ENCODE measurements at regions not wholly inside any gene's neighbourhood (a gene's known extent, or its start where the extent isn't known, plus 50 kb on each side); places are given as distances from the start of the nearest gene placed in this dataset.

DNA sequence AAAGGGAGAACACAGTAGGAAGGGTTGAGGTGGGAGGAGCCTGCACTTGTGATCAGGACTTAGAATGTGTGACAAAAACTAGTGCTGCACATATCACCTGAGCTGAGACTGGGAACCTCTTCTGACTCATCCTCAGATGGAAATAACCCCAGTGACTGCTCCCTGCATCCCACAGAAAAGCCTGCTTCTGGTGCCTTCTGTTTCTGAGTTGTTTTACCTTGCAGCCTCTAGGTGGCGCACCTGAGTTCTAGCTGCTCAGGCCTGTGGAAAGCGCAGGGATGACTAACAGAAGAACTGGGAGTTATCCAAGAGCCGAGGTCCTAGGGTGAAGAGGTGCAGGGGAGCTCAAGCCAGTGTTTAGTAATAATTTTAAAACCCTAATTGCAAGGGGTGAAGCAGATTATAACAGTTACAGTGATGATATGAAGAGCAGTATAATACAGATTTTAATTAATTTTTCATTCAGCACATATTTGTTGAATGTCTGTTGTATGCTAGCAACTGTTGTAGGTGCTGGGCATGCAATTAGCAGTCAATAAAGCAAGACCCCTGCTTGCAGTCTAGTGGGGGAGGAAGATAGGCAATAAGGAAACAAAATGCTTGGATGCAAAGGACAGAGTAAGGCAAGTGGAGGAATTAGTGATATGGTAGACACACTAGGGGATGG lies 302.5 kb downstream of the DHX35 start:
- peak; percentile 76 for DNase-seq (ENCODE audit: low spot score)

DNA sequence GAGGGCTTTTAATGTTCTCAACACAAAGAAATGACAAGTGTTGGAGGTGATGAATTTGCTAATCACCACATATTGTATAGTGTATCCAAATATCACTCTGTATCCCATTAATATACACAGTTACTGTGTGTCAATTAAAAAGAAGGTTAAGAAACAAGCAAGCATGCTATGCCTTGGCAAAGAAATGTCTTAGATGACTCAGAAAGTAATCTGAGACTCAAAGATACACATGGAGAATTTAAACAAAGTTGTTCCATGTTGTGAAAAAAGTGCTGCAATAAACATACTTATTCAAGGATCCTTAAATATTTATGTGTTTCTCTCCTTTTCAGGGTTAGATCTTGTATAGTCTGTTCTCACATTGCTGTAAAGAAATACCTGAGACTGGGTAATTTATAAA lies 300.9 kb downstream of the DHX35 start:
- DNase-seq (ENCODE audit: low spot score): no peak

DNA sequence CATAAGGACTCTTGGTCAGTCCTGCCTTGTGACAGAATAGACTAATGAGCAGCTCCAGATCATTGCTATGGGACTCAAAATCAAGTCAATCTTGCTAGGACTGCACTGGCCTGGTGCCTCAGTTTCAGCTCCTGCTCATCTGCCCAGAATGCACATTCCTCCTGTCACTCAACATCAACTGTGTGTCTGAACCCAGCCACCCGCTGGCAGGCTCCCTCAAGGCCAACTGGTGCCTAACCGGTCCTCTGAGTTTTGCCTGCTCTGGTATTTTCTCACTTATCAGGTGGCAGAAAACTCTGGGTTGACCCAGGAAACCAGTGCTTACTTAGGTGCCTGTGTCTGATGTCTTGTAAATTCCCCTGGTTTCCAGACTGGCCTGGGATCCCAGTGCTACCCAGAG lies 297.7 kb downstream of the DHX35 start:
- DNase-seq (ENCODE audit: low spot score): no peak

DNA sequence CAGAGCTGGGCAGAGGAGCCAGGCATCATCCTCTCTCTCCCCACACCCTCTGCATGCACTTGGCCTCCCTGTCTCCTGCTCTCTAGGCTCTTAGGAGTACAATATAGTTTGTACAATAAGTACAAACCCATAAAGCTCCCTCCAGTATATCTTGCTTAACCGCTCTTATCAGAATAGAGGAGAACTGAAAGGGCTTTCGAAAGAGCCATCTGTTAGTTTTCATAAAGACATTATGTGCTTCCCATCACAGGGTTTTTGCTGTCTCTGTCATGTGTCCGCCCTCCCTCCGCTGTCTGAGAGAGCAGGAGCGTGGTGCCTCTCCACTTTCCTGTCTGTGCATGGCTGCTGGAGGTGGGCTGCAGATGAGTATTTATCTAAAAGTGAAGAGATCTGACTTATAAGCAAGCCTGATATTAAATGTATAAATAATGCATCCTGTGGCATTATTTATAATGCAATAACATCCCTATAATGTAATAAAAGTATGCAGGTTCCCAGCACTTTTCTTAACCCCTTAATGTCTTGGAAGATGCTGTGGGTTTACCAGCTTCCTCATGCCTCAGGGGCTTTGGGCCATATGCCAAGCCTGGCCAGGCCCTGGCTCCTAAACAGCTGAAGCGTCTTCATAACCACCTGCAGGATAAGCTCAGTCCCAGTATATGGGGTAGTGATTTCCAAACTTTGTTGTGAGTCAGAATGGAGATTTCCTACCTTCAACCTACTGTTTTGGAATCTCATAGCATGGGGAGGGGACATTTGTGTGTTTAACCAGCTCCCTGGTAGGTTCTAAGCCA lies 297.1 kb downstream of the DHX35 start:
- no peak for DNase-seq (ENCODE audit: low spot score)

DNA sequence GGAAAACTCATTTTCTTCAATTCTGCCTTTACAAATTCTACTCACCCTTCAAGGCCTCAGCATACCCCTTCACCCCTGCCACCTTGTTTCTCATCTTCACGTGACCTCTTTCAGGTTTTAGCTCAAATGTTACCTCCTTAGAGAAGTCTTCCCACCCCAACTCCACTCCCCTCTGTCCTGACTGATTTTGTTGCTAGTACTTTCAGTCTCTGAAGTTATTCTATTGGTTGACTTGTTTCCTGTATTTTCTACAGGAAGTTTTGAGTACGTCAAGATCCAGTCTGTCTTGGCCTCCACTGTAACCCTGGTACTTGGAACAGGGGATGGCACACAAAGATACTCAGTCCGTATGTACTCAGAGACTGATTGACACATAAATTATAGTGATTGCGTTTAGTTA lies 296.1 kb downstream of the DHX35 start:
- no peak for DNase-seq (ENCODE audit: low spot score)

DNA sequence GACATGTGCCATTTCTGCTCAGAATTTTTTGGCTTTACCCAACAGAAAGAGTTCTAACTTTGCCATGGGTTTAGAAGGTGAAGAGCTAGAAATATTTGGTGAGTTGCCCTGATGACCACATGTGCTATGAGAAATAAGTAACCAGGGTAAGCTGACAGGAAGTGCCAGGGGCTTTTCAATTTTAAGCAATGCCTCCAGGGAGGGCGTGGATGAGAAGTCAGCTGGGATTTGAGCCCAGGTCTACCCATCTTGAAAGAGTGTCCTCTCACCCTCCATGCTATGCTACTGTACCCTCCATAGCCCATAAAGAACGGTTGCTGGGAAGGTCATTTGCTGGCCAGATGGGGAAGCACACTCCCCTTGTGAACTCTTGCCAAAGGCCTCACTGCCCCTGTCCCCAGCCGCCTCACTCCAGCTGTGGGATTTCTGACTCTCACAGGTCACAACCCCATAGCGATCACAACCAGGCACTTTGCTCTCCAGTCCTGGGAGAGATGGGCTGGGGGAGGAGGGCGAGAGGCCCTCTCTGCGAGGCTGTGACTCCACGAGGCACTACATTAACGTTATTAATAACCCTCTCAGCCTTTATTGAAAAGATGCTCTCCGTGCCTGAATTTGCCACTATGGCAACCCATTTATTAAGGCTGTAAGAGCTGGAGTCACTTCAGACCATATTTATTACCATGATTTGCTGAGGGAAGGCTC lies 291.1 kb downstream of the DHX35 start:
- no peak for DNase-seq (ENCODE audit: low spot score)

DNA sequence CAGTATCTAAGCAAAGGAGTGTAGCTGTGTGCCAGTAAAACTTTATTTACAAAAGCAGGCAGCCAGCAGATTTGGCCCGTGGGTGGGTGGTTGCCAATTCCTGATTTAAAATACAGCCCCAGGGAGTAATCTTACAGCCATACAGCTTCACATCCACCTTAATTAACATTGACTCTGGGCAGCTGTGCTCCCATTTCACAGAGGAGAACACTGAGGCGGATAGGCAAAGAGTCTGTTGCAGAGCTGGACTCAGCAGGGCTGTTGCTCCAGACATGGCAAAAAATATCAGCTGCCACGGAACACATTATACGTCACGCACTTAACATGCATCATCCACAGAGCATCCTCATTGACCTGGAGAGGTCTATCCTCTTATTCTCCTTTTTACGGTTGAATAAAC lies 289.9 kb downstream of the DHX35 start:
- no peak for DNase-seq (ENCODE audit: low spot score)

DNA sequence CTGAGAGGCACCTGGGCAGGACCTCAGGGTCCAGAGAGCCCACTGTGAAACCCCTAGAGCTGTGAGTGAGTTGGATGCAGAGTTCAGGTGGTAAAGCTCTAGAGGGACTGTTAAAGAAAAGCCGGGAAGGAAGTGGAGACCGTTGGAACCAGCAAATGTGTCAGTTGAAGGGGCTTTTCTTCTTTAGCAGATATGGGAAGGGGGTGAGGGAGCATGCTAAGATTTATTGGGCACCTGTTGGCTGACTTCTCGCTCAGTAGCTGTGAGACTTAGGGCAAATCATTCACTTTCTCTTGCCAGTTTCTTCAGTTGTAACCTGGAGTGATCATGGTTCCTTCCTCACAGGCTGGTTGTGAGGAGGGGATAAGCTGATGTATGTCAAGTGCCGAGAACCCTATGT lies 287.7 kb downstream of the DHX35 start:
- DNase-seq (ENCODE audit: low spot score): no peak

DNA sequence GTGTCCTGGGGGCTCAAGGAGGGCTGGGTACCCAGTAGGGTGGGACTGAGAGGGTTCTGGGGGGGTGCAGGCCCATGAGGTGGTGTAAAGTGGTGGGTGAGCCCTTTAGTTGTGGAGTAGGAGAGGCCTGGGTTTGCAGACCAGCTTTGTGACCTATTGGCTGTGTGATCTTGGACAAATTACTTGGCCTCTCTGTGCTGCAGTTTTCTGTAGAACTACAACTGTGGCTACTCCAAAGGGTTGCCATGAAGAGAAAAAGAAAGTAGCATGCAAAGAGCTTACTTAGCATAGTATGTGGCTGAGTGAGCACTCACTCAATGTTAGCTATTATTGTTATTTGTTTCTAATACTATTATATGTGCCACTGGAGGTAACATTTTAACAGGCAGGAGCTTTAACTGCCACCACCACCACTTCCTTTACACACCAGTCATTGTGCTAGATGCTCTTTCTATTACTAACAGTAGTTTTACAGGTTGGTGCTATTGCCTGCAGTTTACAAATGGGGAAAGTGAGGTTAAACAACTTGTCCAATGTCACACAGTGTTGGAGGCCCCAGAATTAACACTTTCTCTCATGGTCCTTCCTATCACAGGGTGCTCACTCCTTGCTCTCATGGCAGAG lies 286.8 kb downstream of the DHX35 start:
- DNase-seq (ENCODE audit: low spot score): no peak

DNA sequence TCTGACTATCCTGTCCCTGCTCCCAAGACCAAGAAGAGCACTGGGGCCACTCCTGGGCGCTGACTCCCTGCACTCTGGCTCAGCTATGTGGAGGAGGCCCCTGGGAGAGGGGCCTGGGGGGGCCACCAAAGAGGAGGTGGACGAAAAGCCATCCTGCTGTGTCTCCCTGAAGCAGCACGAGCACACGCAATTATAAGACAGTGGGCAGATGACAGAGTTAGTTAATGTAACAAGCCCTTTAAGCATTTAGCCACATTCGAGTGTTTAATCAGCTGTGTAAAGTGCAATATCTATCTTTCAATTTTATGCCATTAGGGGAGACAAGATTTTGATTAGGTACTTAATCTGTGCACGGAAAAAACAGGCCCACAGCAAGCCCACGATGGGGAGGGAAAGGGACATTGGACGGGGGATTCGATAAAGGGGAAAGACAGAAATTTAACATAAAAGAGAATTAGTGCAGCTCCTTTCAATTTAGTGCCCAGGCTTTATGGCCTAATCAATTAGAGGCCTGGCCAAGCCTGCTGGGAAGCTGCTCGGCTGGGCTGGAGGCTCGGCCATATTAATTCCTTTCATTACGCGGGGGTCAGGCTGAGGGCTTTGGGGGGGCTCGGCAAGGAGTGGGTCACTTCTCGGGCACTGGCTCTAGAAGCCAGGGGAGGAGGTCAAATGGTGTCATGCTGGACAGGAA lies 286.2 kb downstream of the DHX35 start:
- DNase-seq (ENCODE audit: low spot score): no peak

DNA sequence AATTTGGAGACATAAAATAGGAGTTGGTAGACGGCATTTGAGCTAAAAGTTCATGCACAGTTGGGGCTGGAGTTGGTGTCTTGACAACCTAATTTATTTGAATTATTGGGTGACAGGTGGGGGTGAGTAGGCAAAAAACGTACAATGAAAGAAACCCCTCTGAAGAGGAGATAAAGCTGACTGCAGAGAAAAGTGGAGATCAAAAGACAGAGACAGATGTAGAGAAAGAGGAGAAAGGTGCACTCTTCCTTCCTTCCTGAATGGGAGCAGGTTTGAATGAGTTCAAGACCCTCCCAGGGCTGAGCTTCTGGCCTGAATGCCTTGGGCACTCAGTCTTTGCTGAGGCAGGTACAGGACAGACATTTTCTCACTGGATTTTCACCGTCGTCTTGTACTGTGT lies 284.3 kb downstream of the DHX35 start:
- no peak for DNase-seq (ENCODE audit: low spot score)

DNA sequence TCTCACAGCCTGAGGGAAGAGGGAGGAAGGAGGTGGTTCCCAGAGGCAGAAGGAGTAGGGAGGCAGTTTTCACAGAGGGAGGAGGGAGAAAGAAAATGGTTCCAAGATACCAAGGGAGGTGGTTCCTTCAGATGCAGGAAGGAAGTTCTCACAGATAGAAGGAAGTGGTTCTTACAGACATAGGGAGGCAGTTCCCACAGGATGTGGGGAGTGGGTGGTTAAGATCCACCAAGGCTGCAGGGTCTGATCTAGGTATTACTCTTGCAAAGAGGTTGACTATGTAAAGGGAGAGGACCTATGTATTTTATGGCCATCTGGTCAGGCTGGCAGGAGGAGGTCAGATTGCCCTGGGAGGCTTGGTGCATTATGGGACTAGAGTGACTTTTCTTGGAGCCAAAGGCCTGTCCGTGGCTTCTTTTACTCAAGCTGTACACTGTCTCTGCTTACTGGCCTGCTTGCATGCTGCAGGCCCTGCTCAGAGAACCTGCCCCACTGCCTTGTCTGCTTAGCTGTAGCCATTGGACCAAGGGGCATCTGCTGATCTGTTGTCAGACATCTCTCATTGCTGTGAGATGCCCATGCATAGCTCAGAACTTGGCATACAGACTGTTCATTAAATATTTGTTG lies 283.7 kb downstream of the DHX35 start:
- DNase-seq (ENCODE audit: low spot score): no peak

DNA sequence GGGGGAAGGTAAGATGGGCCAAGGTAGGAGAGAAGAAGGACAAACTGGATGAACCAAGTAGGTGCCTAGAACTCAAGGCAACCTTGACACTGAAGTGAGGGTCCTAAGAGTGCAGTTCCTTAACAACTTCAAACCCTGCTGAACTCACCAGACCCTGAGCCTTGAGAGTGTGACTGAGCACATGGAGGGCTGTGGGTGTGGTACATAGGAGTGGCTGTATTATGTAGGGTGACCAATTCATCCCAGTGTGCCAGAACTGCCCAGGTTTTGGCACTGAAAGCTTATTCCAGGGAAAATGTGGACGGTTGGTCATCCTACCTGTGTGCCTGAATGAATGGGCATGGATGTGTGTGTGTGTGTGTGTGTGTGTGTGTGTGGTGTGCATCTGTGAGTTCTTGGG lies 281.8 kb downstream of the DHX35 start:
- DNase-seq (ENCODE audit: low spot score): no peak

DNA sequence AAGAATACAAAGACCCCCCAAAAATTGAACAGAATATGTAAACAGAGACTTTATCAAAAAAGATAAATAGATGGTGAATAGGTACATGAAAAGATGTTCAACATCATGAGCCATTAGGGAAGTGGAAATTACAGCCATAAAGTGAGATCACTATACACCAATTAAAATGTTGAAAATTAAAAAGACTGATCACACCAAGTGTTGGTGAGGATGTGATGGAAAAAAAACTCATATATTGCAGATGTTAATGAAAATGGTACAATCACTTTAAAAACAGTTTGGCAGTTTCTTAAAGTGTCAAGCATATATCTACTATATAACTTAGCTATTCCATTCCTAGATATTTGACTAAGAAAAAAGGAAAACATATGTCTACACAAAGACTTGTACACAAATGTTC lies 280.5 kb downstream of the DHX35 start:
- no peak for DNase-seq (ENCODE audit: low spot score)

DNA sequence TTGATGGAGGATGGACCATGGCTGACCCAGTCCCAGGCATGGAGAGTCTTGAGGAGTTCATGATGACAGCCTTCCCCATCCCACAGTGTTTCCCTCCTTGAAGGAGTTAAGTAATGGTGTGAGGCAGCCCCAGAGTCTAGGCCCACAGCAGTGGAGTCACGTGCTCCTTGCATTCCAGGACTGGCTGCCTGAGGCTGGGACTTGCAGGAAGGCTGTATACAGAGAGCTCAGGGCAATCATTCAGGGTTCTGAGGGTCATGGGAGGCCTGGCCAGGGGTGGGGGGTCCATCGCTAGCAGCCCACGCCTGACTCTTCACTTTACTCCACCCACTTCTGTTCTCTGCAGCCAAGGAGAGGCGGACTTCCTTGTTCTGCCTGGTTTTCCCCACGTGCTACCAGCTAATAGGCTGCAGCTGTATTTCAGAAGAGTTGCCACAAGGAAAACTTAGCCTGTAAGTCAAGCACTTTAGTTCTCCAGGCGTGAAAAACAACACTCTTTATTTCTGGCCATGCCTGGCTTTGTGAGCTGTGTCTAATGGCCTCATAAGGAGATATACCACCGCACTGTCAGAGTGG lies 272.5 kb downstream of the DHX35 start:
- no peak for DNase-seq (ENCODE audit: low spot score)

DNA sequence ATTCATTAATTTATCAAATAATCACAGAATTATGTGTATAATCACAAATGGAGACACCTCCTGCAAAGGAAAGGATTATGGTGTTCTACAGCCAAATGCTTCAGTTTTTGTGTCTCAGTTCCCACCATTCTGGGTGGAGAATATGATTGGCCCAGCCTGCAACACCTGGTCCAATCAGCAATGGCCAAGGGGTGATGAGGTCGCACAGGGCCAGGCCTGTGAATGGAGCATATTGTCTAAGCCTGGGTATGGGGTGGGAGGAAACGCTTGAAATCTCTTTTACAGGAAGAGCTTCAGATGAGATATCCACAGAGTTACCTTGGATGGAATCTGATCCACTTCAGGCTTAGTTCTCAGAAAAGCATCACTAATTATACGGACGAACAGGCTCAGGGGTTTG lies 271.6 kb downstream of the DHX35 start:
- DNase-seq (ENCODE audit: low spot score): no peak

DNA sequence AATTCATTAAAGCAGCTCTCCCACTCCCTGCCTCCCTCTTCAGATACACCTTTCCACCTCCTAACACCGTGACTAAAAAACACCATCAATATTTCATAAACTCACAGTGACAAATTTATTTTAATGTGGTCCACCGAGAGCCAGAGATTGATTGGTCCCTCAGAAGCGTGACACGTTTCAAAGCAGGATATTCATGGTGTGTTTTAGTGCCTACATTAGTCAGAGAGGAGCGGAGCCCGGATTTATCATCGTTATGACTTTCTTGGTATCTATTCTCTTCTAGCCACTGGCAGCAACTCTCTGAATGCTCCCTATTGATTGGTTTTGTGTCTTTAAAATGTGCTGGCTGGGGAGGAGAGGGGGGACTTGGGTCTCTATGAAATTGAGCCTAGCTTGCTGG lies 265.3 kb downstream of the DHX35 start:
- no peak for DNase-seq (ENCODE audit: low spot score)

DNA sequence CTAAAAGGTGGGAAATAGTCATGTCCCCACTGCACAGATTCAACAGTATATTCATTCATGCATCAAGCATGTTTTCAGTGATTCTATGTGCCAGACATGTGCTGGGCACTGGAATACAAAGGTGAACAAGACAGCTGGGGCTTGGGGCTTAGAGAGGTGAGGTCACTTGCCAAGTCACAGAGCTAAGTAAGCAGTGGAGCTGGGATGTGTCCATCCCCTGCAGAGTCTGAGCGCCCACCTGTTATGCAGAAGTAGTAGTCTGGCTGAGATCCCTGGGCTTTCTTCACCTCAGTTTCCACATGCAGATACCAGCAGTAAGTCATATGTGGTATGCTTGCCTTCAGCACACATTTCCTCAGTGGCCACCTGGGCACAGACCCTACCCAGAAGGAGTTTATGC lies 263.8 kb downstream of the DHX35 start:
- DNase-seq (ENCODE audit: low spot score): no peak

DNA sequence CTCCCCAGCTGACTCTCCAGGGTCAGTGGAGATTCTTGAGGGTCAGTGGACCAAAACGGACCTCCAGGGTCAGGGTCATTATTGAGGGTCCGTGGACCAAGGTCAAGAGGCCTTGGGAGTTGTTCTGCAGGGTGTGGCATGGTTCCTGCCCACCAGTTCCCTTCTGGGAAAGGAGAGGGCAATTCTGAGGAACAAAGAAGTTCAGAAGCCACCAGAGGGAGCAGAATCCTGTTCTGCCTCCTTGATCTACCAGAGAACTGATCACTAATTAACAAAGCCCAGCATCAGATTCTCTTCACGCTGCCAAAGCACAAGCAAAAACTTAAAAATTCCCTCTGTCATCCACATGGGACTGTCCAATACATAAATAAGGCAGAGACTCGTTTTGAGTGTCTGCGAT lies 263.4 kb downstream of the DHX35 start:
- no peak for DNase-seq (ENCODE audit: low spot score)

DNA sequence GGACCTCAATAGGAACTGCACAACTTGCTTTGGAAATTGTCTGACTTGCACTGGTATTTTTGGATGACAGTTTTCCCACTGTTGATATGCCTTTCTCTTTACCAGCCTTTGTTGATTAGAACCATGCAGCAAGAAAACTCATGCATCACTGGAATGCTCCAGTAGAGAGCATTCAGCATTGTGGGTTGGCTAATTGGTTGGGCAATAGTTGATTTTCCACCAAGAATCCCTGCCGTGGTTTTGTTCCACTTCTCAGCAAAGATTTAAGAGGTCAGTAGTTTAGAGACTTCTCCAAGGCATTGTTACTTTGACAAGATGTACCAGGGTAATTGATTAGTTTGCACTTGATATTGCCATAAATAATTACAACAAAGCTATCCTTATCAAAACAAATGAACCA lies 260.0 kb downstream of the DHX35 start:
- no peak for DNase-seq (ENCODE audit: low spot score)

DNA sequence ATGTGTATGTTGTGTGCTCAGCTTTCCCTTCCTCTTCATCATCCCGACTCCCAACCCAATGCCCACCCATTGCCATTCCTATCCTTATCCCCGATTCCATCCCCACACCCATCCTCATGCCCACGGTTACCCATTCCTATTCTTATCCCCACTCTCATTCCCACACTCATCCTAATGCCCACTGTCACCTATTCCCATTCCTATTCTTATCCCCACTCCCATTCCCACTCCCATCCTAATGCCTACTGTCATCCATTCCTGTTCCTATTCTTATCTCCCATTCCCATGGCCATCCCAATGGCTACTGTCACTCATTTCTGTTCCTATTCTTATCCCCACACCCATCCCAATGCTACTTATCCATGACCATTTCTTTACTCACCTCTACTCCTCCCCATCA lies 254.1 kb downstream of the DHX35 start:
- DNase-seq (ENCODE audit: low spot score): no peak

Data from hepatic stellate cell (primary cell).